GM19438 (cell line): ENCODE measurements at regions not wholly inside any gene's neighbourhood (a gene's known extent, or its start where the extent isn't known, plus 50 kb on each side); places are given as distances from the start of the nearest gene placed in this dataset.

Source experiments
- ATAC-seq: cut with Tn5 transposase; IDR thresholded peaks from one replicate; pipeline ENCODE4 v1.9.1; 2021; ENCODE audit warnings: low read depth; ENCODE audit not compliant: unreplicated experiment

- no peak for ATAC-seq
Observed at GRCh38 chr22:49367041-49367697, 460.5 kb downstream of the BRD1 start.

GRCh38 chr22:49366437-49366836 lies 461.2 kb downstream of the BRD1 start:
- no peak for ATAC-seq

GRCh38 chr22:49365910-49366309 lies 461.8 kb downstream of the BRD1 start:
- no peak for ATAC-seq

GRCh38 chr22:49365191-49365837 lies 462.4 kb downstream of the BRD1 start:
- no peak for ATAC-seq

- ATAC-seq = no peak
Observed at GRCh38 chr22:49364398-49364797, 463.3 kb downstream of the BRD1 start.

GRCh38 chr22:49363526-49364230 lies 464.0 kb downstream of the BRD1 start:
- no peak for ATAC-seq

GRCh38 chr22:49362211-49362839 lies 465.3 kb downstream of the BRD1 start:
- ATAC-seq = no peak

- ATAC-seq = no peak
Observed at GRCh38 chr22:49361164-49361563, 466.5 kb downstream of the BRD1 start.

- no peak for ATAC-seq
Observed at GRCh38 chr22:49360746-49361145, 466.9 kb downstream of the BRD1 start.

- no peak for ATAC-seq
Observed at GRCh38 chr22:49359076-49359475, 468.6 kb downstream of the BRD1 start.

- no peak for ATAC-seq
Observed at GRCh38 chr22:49357661-49358440, 469.8 kb downstream of the BRD1 start.

GRCh38 chr22:49356428-49356827 lies 471.2 kb downstream of the BRD1 start:
- ATAC-seq = no peak

- no peak for ATAC-seq
Observed at GRCh38 chr22:49355211-49355920, 472.3 kb downstream of the BRD1 start.

- no peak for ATAC-seq
Observed at GRCh38 chr22:49354516-49355210, 473.0 kb downstream of the BRD1 start.

- ATAC-seq = no peak
Observed at GRCh38 chr22:49353235-49353634, 474.4 kb downstream of the BRD1 start.

GRCh38 chr22:49352361-49353169 lies 475.1 kb downstream of the BRD1 start:
- ATAC-seq = no peak

- ATAC-seq = no peak
Observed at GRCh38 chr22:49351761-49352227, 475.9 kb downstream of the BRD1 start.

- ATAC-seq = no peak
Observed at GRCh38 chr22:49350441-49351121, 477.1 kb downstream of the BRD1 start.
